Tibial nerve (tissue), 3 donors: ENCODE measurements at regions not wholly inside any gene's neighbourhood (a gene's known extent, or its start where the extent isn't known, plus 50 kb on each side); places are given as distances from the start of the nearest gene placed in this dataset.

Source experiments
- CTCF ChIP-seq, 5 experiments: fragments of 200-600 bp in 3 of 5; fragments of 450-650 bp in 2 of 5; sonication (generic) in 3 of 5; IDR thresholded peaks; one replicate each; pipeline ENCODE4 v1.5.1; 2016 to 2019; ENCODE audit warnings: antibody characterized with exemption in 5 of 5, mild to moderate bottlenecking in 3 of 5, moderate library complexity in 2 of 5
- POLR2A ChIP-seq, 2 donors: fragments of 450-650 bp; IDR thresholded peaks; one replicate each; pipeline ENCODE4 v1.6.1; 2017; ENCODE audit warnings: antibody characterized with exemption in 2 of 2, mild to moderate bottlenecking in 2 of 2, moderate library complexity in 2 of 2

GRCh38 chr13:40105231-40105630 is 449.8 kb downstream of the COG6 start:
- TF ChIP-seq POLR2A (IDR thresholded peaks at IDR 0.05), result no peak
- no peak for TF ChIP-seq CTCF (IDR thresholded peaks at IDR 0.05)
